Ovary (tissue), 7 donors: ENCODE measurements at regions not wholly inside any gene's neighbourhood (a gene's known extent, or its start where the extent isn't known, plus 50 kb on each side); places are given as distances from the start of the nearest gene placed in this dataset.

Experiments used
- DNase-seq, 5 donors: peaks; one replicate each; pipeline ENCODE4 v3.0.0-alpha.2; 2019 to 2020
- H3K27ac ChIP-seq, 2 donors: fragments of 200-600 bp; one replicate each; pipeline versions ENCODE4 v1.5.1 to v1.8.0; 2019 to 2022
- H3K27me3 ChIP-seq: fragments of 200-600 bp; one replicate; pipeline ENCODE4 v1.8.0; 2022
- H3K36me3 ChIP-seq: fragments of 200-600 bp; sonication (generic); one replicate; pipeline ENCODE4 v1.5.1; 2019
- H3K4me1 ChIP-seq: one replicate; pipeline ENCODE4 v1.8.1; 2013; ENCODE audit warnings: mild to moderate bottlenecking, moderate library complexity; ENCODE audit not compliant: insufficient read depth
- H3K4me3 ChIP-seq: fragments of 200-600 bp; sonication (generic); one replicate; pipeline ENCODE4 v1.5.1; 2017
- H3K9me3 ChIP-seq, 2 donors: fragments of 200-600 bp in 1 of 2; sonication (generic) in 1 of 2; one replicate each; pipeline versions ENCODE4 v1.5.1 to v1.8.1; 2013 to 2019; ENCODE audit warnings: mild to moderate bottlenecking in 1 of 2, moderate library complexity in 1 of 2
- EP300 ChIP-seq: sonication (generic); formaldehyde crosslinking; IDR thresholded peaks from one replicate; pipeline ENCODE4 v1.6.1; 2017; ENCODE audit warnings: antibody characterized with exemption
- POLR2A ChIP-seq: fragments of 450-650 bp; IDR thresholded peaks from one replicate; pipeline ENCODE4 v1.6.1; 2017; ENCODE audit warnings: antibody characterized with exemption, mild to moderate bottlenecking, moderate library complexity
- WGBS, 3 donors: extraction: QIAGEN DNeasy Blood & Tissue Kit in 1 of 3; methylation state at CpG; one replicate each; pipeline versions ENCODE4 v1.1.5 to v1.1.7; 2013 to 2017; 5-methylcytosine and 5-hydroxymethylcytosine counted together
- intact Hi-C, 4 donors: fragments of 100-400 bp; cut with DNase I; formaldehyde crosslinking; loops; one replicate each; pipeline versions ENCODE4 v1.11.0 to v1.15.1; 2022 to 2023
- TF ChIP-seq, protein P1 (sequence below), 3 donors: fragments of 450-650 bp in 2 of 3; fragments of 200-600 bp in 1 of 3; IDR thresholded peaks; one replicate each; pipeline versions ENCODE4 v1.5.1 to v1.8.0; 2016 to 2022; ENCODE audit warnings: antibody characterized with exemption in 3 of 3, mild to moderate bottlenecking in 1 of 3
- donor health status: DM: no; HTN: no; CAD: no; lungs with moderate emphysema.
- donor health status: DM: no; HTN: no; CAD: no.
- donor health status: Bipolar disorder and iron deficiency.
- donor health status: DM: no; HTN: no; CAD: no.
- donor health status: DM: yes; HTN: yes; CAD: no.

DNA sequence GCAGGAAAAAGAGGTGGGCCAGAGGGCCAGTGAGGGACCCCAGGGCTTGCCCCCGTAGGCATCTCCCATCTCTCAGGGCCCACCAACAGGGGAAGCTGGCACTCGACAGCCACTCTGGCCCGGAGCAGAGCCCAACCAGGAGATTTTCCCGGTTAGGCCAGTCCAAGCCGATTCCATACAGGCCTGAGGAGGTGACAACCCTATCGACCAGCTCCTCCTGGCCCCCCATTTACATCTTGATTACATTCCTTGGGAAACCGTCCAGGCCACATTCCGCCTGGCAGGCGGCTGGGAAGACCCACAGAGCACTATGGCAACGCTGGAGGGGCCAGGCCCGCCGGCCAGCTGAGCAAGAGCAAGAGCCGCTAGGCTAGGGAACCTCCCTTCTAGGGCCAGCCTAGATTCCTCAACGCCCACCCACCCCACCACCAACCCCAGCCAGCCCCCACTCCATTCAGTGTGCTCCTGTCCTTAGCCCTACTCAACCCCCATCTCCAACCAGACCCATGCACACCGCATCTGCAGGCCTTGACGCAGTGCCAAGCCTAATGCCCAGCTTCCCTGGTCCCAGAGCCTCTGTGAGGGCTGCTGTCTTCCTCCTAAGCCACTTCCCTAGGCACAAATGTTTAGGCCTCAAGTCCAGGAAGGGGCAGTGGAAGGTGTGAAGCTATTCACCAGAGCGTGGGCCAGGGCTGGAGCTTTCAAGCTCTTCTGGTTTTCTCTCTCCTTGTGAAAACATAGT is 161.2 kb downstream of the EFNB1 start:
- TF ChIP-seq EP300 (no peak), POLR2A (no peak)
- TF ChIP-seq, protein P1, sequence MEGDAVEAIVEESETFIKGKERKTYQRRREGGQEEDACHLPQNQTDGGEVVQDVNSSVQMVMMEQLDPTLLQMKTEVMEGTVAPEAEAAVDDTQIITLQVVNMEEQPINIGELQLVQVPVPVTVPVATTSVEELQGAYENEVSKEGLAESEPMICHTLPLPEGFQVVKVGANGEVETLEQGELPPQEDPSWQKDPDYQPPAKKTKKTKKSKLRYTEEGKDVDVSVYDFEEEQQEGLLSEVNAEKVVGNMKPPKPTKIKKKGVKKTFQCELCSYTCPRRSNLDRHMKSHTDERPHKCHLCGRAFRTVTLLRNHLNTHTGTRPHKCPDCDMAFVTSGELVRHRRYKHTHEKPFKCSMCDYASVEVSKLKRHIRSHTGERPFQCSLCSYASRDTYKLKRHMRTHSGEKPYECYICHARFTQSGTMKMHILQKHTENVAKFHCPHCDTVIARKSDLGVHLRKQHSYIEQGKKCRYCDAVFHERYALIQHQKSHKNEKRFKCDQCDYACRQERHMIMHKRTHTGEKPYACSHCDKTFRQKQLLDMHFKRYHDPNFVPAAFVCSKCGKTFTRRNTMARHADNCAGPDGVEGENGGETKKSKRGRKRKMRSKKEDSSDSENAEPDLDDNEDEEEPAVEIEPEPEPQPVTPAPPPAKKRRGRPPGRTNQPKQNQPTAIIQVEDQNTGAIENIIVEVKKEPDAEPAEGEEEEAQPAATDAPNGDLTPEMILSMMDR (IDR thresholded peaks at IDR 0.05) = no peak
- no peaks in the 10 kb centered on the region for H3K9me3 ChIP-seq
- H3K4me1 ChIP-seq = no peaks in the 10 kb centered on the region
- H3K4me3 ChIP-seq = no peak overlapping the region
- H3K27ac ChIP-seq = no peak overlapping the region
- no peaks in the 10 kb centered on the region for H3K36me3 ChIP-seq
- intact Hi-C loops = no loop called here
- DNase-seq = peak in 3 of 5 donors; percentile 36 to 63 (median 43)
- no peaks in the 10 kb centered on the region for H3K27me3 ChIP-seq
- 20 to 35% (median 29%) methylated on average over 16 to 17 of the region's 17 CpGs for WGBS, 3 donors

- TF ChIP-seq POLR2A = no peak
- TF ChIP-seq, protein P1 (IDR thresholded peaks at IDR 0.05) = no peak
- no peak for TF ChIP-seq EP300
- no peak overlapping the region for H3K27ac ChIP-seq
- intact Hi-C loops = no loop called here
- H3K4me3 ChIP-seq = no peak overlapping the region
- no peaks in the 10 kb centered on the region for H3K4me1 ChIP-seq
- no peaks in the 10 kb centered on the region for H3K36me3 ChIP-seq
- no peak for DNase-seq
- no peaks in the 10 kb centered on the region for H3K9me3 ChIP-seq
- 75 to 100% (median 84%) methylated on average over 1 of the region's 1 CpG for WGBS, 3 donors
- no peaks in the 10 kb centered on the region for H3K27me3 ChIP-seq
Measured at GRCh38 chrX:68989456-68989855, 160.6 kb downstream of the EFNB1 start.

DNA sequence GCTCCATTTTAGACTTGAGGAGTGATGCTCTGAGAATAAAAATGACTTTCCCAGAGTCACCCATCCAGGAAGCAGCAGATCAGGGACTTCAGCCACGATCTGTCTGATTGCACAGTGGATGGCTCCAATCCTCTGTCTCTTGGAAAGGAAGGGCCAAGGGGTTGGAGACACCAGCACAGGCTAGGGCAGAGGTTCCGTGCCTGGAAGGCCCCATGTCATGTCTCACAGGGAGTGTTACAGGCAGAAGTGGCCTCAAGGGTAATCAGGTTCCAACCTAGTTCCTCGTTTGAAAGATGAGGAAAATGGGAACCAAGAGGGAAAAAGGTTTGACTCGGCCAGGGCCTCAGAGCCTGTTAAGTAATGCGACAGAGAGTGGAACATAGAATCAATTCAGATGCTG is 160.0 kb downstream of the EFNB1 start:
- H3K36me3 ChIP-seq = no peaks in the 10 kb centered on the region
- TF ChIP-seq, protein P1 (IDR thresholded peaks at IDR 0.05) = no peak
- TF ChIP-seq EP300 (no peak), POLR2A (no peak)
- H3K27ac ChIP-seq = no peak overlapping the region
- DNase-seq = no peak
- H3K4me1 ChIP-seq = no peaks in the 10 kb centered on the region
- 48 to 85% (median 83%) methylated on average over 5 of the region's 5 CpGs for WGBS, 3 donors
- no peaks in the 10 kb centered on the region for H3K27me3 ChIP-seq
- no peaks in the 10 kb centered on the region for H3K9me3 ChIP-seq
- intact Hi-C loops = no loop called here
- H3K4me3 ChIP-seq = no peak overlapping the region

GRCh38 chrX:68985135-68985755 is 156.4 kb downstream of the EFNB1 start:
- Histone ChIP-seq H3K4me3 (no peak overlapping the region), H3K9me3 (no peaks in the 10 kb centered on the region), H3K27me3 (no peaks in the 10 kb centered on the region), H3K36me3 (no peaks in the 10 kb centered on the region), H3K4me1 (no peaks in the 10 kb centered on the region), H3K27ac (no peak overlapping the region)
- 52 to 57% (median 55%) methylated on average over 8 of the region's 8 CpGs for WGBS, 3 donors
- no peak for DNase-seq
- intact Hi-C loops = no loop called here
- TF ChIP-seq POLR2A (no peak), EP300 (no peak)
- TF ChIP-seq, protein P1 (IDR thresholded peaks at IDR 0.05) = no peak
